ENCODE measurements at regions not wholly inside any gene's neighbourhood (a gene's known extent, or its start where the extent isn't known, plus 50 kb on each side); places are given as distances from the start of the nearest gene placed in this dataset.

GRCh38 chr12:127297327-127297726 is 969.6 kb upstream of the TMEM132C start:
- no peak for DNase-seq

- DNase-seq = no peak
These were observed 966.9 kb upstream of the TMEM132C start for GRCh38 chr12:127300075-127300474.

GRCh38 chr12:127300753-127301152 is 966.2 kb upstream of the TMEM132C start:
- DNase-seq = no peak

GRCh38 chr12:127301876-127302275 is 965.1 kb upstream of the TMEM132C start:
- DNase-seq = no peak

DNA sequence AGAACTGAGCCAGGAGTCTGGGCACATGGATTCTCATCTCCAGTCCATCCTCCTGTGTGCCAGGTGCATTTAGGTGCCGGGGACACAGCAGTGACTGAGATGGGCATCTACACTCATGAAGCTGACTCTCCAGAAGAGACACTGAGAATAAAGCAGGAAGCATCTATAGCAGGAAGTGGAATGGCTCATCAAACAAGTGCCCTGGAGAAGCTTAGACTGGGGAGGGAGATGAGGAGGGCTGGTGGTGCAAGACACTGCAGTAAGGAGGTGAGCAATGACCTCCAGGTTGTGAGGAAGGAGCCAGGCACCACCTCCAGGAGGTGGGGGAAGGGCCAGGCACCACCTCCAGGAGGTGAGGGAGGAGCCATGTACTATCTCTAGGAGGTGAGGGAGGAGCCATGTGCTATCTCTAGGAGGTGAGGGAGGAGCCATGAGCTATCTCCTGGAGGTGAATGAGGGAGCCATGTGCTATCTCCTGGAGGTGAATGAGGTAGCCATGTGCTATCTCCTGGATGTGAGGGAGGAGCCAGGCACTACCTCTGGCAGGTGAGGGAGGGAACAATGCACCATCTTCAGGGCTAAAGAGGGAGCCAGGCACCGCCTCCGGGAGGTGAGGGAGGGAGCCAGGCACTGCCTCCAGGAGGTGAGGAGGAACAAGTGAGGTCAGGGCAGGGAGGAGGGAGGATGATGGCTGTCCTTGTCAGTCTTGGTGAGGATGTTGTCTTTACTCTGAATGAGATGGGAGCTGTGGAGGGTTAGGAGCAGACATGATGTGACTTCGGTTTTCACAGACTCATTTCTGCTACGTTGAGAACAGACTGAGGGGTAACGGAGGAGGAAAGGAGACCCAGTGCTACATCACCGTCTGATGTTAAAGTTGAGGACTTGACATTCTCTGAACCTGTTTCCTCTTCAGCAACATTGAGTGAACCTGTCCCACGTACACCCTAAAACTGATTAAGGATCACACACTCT is 961.9 kb upstream of the TMEM132C start:
- DNase-seq = no peak

GRCh38 chr12:127306604-127307215 is 960.3 kb upstream of the TMEM132C start:
- DNase-seq = no peak

DNA sequence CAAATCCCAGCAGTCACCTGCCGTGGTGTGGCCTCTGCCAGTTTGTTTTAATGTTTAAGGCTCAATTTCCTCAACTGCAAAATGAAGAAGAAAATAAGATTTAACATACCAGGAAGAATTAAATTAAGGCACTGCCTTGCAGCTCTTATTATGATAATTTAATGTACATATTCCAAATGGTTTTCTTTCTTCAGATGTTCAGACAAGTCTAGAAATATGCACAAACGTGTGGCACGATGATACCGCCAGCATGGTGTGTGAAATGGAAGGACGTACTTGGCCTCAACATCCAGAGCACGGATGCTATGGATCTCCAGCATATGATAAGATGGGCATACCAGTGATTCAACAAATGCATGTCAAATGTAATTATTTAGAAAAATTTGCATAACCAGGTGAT is 959.4 kb upstream of the TMEM132C start:
- DNase-seq = no peak

DNA sequence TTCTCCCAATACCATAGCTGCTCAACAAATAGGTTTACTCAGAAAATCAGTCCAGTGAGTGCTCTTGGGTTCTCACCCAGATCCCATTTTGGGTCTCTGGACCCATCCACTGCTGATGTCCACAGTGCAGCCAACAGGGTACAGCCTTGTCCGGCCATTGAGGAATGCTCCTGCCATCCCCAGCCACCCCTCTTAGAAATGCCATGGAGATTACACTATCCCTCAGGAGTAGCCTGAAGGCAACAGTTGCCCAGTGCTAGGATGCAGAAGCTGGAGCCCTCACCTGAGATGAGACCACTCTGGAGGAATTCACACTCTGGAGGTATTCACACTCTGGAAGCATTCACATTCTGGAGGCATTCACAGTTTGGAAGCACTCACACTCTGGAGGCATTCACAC is 958.8 kb upstream of the TMEM132C start:
- no peak for DNase-seq

GRCh38 chr12:127310548-127310947 is 956.4 kb upstream of the TMEM132C start:
- DNase-seq = no peak

GRCh38 chr12:127311720-127312364 is 955.1 kb upstream of the TMEM132C start:
- DNase-seq = no peak

GRCh38 chr12:127324681-127325080 is 942.3 kb upstream of the TMEM132C start:
- DNase-seq = no peak

- no peak for DNase-seq
These were observed 939.0 kb upstream of the TMEM132C start for GRCh38 chr12:127327986-127328385.

DNA sequence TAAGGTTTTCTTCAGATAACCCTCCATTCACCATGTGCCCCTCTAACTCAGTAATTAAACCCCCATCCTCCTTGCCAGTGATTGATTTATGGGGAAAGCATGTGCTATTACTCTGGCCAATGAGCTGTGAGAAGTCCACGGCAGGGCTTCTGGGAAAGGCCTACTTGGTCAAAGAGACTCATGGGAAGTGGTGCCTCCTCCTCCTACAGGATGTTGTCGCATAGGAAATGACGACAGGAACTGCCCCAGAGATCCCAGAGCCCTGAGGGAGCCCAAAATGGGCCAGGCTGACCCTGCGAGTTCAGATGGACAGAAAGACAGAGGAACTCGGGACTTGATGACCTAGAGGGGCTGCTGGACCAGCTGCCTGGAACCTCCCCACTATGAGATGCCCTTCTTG is 938.1 kb upstream of the TMEM132C start:
- no peak for DNase-seq

DNA sequence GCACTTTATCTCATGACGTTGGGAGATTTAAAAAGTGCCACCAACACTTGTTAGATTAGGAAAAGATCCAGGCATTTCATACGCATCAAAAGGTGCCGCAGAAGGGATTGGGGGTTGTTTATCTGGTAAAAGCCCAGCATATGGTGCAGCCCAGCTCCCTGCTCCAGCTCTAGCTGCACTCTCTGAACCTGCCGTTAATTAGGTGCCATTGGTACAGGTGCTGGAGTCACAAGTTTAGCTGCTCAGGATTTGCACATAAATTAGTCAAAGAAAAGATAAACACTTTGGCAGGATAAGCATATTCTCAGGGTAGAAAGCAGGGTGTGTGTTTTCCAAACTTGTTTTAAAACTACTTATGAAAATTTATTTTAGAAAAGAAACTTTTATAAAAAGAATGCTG is 932.6 kb upstream of the TMEM132C start:
- no peak for DNase-seq

DNA sequence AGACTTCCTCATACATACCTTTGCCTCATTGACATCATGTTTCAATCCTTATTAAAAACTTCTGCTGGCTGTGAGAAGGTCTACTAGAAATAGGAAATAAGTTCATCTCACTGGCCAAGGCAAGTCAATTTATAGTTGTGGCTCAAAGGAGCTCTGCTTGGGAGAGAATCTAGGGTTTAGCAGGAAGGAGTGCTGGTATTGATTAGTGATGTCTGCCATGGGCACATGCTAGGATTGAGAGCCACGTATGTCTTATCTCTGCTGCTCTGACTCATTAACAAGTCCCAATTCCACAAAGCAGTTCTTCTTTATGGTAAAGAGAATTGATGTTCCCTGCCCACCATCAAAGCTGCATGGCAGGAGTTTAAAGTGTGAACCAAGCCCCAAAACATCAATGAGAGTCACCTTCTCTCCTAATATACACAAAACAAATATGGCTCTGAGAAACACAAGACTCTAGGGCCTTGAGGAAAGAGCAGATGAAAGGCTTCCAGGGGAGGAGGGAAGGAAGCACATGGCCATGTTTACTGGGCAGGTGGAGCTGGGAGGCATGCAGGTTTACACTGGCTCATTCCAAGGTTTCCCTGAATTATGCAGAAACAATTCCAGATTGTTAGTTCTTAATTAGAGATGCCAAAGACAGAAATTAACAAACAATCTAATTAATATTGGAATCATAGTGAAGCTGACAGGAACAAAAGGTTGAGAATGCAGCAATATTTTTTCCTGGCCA is 931.9 kb upstream of the TMEM132C start:
- DNase-seq = no peak

DNA sequence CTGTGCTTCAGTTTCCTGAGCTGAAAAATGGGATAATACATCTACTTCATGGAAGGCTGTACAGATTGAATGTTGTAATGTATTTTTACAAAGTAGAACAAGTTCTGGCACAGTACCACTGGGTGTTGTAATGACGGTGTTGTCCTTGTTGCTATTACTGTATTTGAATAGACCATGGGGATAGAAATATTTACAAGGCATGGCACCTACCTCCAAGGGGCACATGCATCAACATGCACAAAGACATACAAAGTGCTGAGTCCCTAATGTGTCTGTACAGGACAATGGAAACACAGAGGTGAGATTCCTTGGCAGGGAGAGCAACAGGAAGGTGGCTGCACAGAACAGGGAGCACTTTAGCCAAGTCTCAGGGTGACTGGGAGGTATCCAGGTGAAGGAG is 930.6 kb upstream of the TMEM132C start:
- no peak for DNase-seq

GRCh38 chr12:127339065-127339464 is 927.9 kb upstream of the TMEM132C start:
- DNase-seq = no peak

GRCh38 chr12:127340381-127340780 is 926.6 kb upstream of the TMEM132C start:
- no peak for DNase-seq

- DNase-seq = no peak
These were observed 924.1 kb upstream of the TMEM132C start for GRCh38 chr12:127342861-127343260.

DNA sequence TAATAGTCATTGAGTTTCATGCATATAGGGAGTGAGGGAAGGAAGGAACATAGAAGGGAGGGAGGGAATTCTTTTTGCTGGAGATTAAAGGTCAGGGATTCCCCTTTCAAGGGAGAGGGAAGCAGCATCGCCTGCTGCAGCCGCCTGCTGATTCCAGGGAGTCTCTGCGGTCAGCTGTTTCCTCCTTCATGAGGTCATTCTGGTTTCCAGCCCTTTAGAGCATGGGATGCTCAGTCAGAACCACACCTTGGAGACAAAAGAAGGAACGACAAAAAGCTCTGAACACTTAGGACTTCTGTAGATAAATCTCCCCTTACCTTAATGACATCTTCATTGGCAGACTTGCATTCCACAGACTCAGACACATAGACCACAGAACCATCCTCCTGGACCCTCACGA is 923.0 kb upstream of the TMEM132C start:
- DNase-seq = no peak

- no peak for DNase-seq
These were observed 915.4 kb upstream of the TMEM132C start for GRCh38 chr12:127351481-127352010.

DNA sequence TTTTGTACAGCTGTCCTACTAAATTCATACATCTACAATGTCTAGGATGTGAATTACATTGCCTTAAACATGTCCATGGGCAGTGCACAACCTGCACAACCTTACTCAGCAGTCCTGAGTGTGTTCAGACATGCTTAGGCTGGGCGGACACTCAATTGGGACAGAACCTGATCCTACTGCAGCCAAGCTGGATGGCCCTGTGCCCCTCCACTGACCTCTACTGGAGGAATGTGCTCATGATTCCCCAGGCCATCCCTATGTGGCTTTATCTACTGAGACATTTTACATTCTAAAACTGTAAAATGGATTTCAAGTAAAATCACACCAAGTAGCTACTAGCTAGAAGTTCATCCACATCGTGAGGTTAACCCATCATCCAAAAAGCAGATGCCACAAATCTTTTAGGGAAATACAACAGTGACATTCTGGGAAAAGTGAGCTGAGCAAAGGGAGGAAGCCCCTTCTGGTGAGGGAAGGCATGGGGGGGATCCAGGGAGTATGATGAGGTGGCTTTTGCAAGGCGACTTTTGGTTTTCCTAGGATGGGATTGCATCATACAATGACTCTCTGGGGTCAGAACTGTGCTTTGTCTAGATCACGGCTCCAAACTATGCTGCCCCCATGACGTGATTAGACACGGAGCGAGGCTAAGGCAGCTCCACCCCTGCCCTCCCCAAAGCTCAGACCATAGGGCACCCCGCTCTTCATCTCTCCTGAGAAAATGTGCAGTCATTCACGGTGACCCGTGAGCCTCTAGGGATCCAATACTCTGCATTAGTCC is 911.7 kb upstream of the TMEM132C start:
- no peak for DNase-seq
